HEK293T (cell line): ENCODE measurements at regions not wholly inside any gene's neighbourhood (a gene's known extent, or its start where the extent isn't known, plus 50 kb on each side); places are given as distances from the start of the nearest gene placed in this dataset.

Experiments used
- CTCF ChIA-PET: fragments of 350-600 bp; formaldehyde crosslinking; extraction: SDS; loops from one replicate; lab custom pipeline; 2021; ENCODE audit warnings: antibody characterized with exemption, inconsistent platforms; lab: Yijun Ruan, JAX
- POLR2A ChIA-PET: fragments of 350-600 bp; formaldehyde crosslinking; extraction: SDS; loops from one replicate; lab custom pipeline; 2020; ENCODE audit warnings: antibody characterized with exemption, inconsistent platforms; lab: Yijun Ruan, JAX
- DNase-seq: peaks from one replicate; pipeline ENCODE4 v3.0.0; 2012; ENCODE audit warnings: mixed read lengths; ENCODE audit errors: extremely low spot score
- ARNT ChIP-seq: fragments of 450-650 bp; IDR thresholded peaks from 2 replicates; pipeline ENCODE4 v1.6.1; 2017; ENCODE audit warnings: mild to moderate bottlenecking
- BHLHE40 ChIP-seq: fragments of 450-650 bp; IDR thresholded peaks from 2 replicates; pipeline ENCODE4 v1.6.1; 2016; ENCODE audit warnings: mild to moderate bottlenecking, moderate library complexity, borderline replicate concordance
- CTBP1 ChIP-seq: fragments of 450-650 bp; IDR thresholded peaks from 2 replicates; pipeline ENCODE4 v1.6.1; 2016; ENCODE audit warnings: borderline replicate concordance
- ELF4 ChIP-seq: fragments of 450-650 bp; IDR thresholded peaks from 2 replicates; pipeline ENCODE4 v1.6.1; 2017; ENCODE audit warnings: antibody characterized with exemption
- FOXA1 ChIP-seq: fragments of 450-650 bp; IDR thresholded peaks from 2 replicates; pipeline ENCODE4 v1.6.1; 2016; ENCODE audit warnings: mild to moderate bottlenecking
- FOXK2 ChIP-seq: fragments of 450-650 bp; IDR thresholded peaks from 2 replicates; pipeline ENCODE4 v1.6.1; 2016; ENCODE audit warnings: mild to moderate bottlenecking
- FOXM1 ChIP-seq: fragments of 450-650 bp; IDR thresholded peaks from 2 replicates; pipeline ENCODE4 v1.6.1; 2017; ENCODE audit warnings: mild to moderate bottlenecking, borderline replicate concordance
- HDGF ChIP-seq: fragments of 450-650 bp; IDR thresholded peaks from 2 replicates; pipeline ENCODE4 v1.6.1; 2017; ENCODE audit warnings: antibody characterized with exemption, borderline replicate concordance
- L3MBTL2 ChIP-seq: fragments of 450-650 bp; conservative IDR thresholded peaks from 2 replicates; pipeline ENCODE4 v1.6.1; 2016; ENCODE audit warnings: mild to moderate bottlenecking
- LEF1 ChIP-seq: fragments of 450-650 bp; IDR thresholded peaks from 2 replicates; pipeline ENCODE4 v1.6.1; 2017; ENCODE audit warnings: mild to moderate bottlenecking, borderline replicate concordance
- NFRKB ChIP-seq: fragments of 450-650 bp; IDR thresholded peaks from 2 replicates; pipeline ENCODE4 v1.6.1; 2016; ENCODE audit warnings: mild to moderate bottlenecking, moderate library complexity
- PKNOX1 ChIP-seq: fragments of 450-650 bp; IDR thresholded peaks from 2 replicates; pipeline ENCODE4 v1.6.1; 2016
- SP1 ChIP-seq: fragments of 450-650 bp; IDR thresholded peaks from 2 replicates; pipeline ENCODE4 v1.6.1; 2017
- SUZ12 ChIP-seq: fragments of 450-650 bp; IDR thresholded peaks from 2 replicates; pipeline ENCODE4 v1.6.1; 2016; ENCODE audit warnings: mild to moderate bottlenecking
- TARDBP ChIP-seq: fragments of 450-650 bp; IDR thresholded peaks from 2 replicates; pipeline ENCODE4 v1.6.1; 2016
- ZNF384 ChIP-seq: fragments of 450-650 bp; IDR thresholded peaks from 2 replicates; pipeline ENCODE4 v1.6.1; 2016

DNA sequence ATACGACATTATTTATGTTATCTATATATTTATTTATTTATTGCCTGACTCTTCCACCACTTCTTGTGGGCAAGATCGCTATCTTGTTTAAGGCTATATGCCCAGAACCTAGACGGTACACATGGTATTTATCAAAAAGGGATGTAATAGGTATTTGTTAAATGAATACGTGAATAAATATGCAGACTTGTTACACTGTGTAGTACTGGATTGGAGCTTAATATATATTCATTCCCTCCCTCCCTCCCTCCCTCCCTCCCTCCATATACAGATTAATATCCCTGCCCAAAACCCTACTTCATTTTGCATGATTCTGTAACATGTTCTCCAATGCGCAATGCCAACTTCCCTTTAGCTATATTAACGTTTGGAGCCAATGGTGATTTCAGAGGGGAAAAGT, 1273.7 kb upstream of the AUTS2 start:
- POLR2A ChIA-PET, result no interaction called here
- TF ChIP-seq FOXK2 (no peak), PKNOX1 (no peak), FOXM1 (no peak), LEF1 (no peak), ARNT (no peak), L3MBTL2 (no peak), CTBP1 (no peak), NFRKB (no peak), HDGF (no peak), SUZ12 (no peak), TARDBP (no peak), ELF4 (no peak), BHLHE40 (no peak), FOXA1 (no peak), ZNF384 (no peak)
- CTCF ChIA-PET, result no interaction called here
- no peak for DNase-seq

DNA sequence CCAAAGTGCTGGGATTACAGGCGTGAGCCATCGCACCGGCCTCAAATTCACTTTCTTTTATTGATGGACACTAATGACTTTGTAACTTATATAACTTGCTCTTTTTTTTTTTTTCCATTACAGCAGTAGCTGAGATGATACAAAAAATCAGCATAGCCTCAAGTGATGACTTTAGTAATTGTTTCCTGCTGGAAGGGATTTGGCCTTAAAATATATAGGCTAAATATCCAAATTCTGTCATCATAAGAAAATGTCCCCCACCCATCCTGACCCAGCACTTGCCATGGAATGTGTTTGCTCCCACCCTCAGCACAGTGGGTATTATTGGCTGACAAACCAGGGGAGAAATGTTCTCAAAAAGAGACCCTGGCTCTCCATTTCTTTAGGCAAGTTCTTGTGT, 1264.1 kb upstream of the AUTS2 start:
- POLR2A ChIA-PET, result no interaction called here
- CTCF ChIA-PET, result no interaction called here
- DNase-seq, result no peak
- TF ChIP-seq BHLHE40 (no peak), TARDBP (no peak), FOXM1 (no peak)

- DNase-seq, result no peak
- CTCF ChIA-PET, result no interaction called here
- TF ChIP-seq ZNF384 (no peak), CTBP1 (no peak), L3MBTL2 (no peak), FOXM1 (no peak), HDGF (no peak), PKNOX1 (no peak), NFRKB (no peak), ARNT (no peak), SUZ12 (no peak), SP1 (no peak), ELF4 (no peak), BHLHE40 (no peak), FOXA1 (no peak), FOXK2 (no peak), LEF1 (no peak), TARDBP (no peak)
- POLR2A ChIA-PET, result no interaction called here
These were observed 1263.5 kb upstream of the AUTS2 start for GRCh38 chr7:68334636-68335272.

DNA sequence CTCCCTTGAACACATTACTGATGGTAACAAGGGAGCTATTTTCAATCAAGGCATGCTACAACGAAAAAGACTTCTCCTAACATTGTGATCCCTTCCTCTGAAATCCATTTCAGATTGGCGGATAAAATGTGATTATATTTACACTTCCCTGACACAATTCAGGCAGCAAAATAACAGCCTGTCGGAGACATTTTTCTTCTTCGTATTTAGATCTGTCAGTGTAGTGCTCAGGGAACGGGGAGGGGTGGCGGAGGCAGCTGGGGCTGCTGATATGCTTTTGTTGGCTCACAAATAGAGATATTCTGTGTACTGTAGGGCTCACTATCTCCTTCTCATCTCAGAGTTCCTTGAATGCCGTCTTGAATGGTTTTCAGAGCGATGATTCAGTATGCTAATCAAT, 1261.7 kb upstream of the AUTS2 start:
- CTCF ChIA-PET, result no interaction called here

GRCh38 chr7:68348401-68348800, 1249.9 kb upstream of the AUTS2 start:
- TF ChIP-seq FOXM1 (no peak), CTBP1 (no peak), PKNOX1 (no peak), FOXK2 (no peak), TARDBP (no peak), FOXA1 (no peak), NFRKB (no peak), SUZ12 (no peak), HDGF (no peak), L3MBTL2 (no peak), ELF4 (no peak), SP1 (no peak), LEF1 (no peak)
- ChIA-PET POLR2A (no interaction called here), CTCF (no interaction called here)
- DNase-seq, result no peak

More for the DNA sequence above, 1261.7 kb upstream of the AUTS2 start:
- DNase-seq, result no peak
- no peak for TF ChIP-seq CTBP1
- no peak for TF ChIP-seq ARNT
- TF ChIP-seq LEF1, result no peak
- TF ChIP-seq SP1, result no peak
- TF ChIP-seq SUZ12, result no peak
- no peak for TF ChIP-seq NFRKB
- no peak for TF ChIP-seq ELF4
- no peak for TF ChIP-seq TARDBP
- TF ChIP-seq PKNOX1, result no peak
- no peak for TF ChIP-seq FOXM1
- no peak for TF ChIP-seq BHLHE40
- TF ChIP-seq ZNF384, result no peak
- no peak for TF ChIP-seq FOXK2
- TF ChIP-seq HDGF, result no peak
- POLR2A ChIA-PET, result no interaction called here
